A673 (cell line): ENCODE measurements at regions not wholly inside any gene's neighbourhood (a gene's known extent, or its start where the extent isn't known, plus 50 kb on each side); places are given as distances from the start of the nearest gene placed in this dataset.

Experiments used
- EZH2 ChIP-seq: fragments of 200-600 bp; sonication (generic); IDR thresholded peaks from 2 replicates; pipeline ENCODE4 v1.6.1; 2017; ENCODE audit warnings: borderline replicate concordance, low read depth, mild to moderate bottlenecking, mixed read lengths, antibody characterized with exemption, low read length; ENCODE audit not compliant: poor library complexity, severe bottlenecking
- TF ChIP-seq, protein P1 (sequence below): fragments of 300-800, 200-600 bp; sonication (generic); conservative IDR thresholded peaks from 2 replicates; pipeline ENCODE4 v1.5.1; 2017; ENCODE audit warnings: low read depth, mild to moderate bottlenecking, antibody characterized with exemption, low read length, moderate library complexity, mixed read lengths

DNA sequence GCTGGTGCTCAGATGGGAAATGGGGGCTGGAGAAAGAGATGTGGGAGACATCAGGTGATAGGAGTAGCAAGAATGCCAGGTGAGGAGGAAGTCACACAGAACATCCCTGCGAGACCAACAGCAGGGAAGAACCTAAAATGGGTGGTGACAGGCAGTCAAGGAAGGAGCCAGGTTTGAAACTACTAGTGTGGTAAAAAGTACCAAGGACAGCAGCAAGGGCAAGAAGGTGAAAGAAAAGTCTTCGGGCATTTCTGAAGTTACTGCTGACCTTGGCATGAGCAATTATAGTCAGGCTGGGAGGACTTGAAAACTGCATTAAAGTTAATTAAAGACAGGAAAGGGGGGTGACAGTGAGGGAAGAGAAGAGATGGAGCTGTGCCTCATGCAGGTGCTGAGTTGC is 410.4 kb downstream of the RAD51AP2 start:
- TF ChIP-seq, protein P1, sequence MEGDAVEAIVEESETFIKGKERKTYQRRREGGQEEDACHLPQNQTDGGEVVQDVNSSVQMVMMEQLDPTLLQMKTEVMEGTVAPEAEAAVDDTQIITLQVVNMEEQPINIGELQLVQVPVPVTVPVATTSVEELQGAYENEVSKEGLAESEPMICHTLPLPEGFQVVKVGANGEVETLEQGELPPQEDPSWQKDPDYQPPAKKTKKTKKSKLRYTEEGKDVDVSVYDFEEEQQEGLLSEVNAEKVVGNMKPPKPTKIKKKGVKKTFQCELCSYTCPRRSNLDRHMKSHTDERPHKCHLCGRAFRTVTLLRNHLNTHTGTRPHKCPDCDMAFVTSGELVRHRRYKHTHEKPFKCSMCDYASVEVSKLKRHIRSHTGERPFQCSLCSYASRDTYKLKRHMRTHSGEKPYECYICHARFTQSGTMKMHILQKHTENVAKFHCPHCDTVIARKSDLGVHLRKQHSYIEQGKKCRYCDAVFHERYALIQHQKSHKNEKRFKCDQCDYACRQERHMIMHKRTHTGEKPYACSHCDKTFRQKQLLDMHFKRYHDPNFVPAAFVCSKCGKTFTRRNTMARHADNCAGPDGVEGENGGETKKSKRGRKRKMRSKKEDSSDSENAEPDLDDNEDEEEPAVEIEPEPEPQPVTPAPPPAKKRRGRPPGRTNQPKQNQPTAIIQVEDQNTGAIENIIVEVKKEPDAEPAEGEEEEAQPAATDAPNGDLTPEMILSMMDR = no peak
- TF ChIP-seq EZH2 = no peak
